Fibroblast of peridontal ligament (primary cell): ENCODE measurements at regions not wholly inside any gene's neighbourhood (a gene's known extent, or its start where the extent isn't known, plus 50 kb on each side); places are given as distances from the start of the nearest gene placed in this dataset.
"Not testable (repeated sequence)": the region's sequence is repeated elsewhere in the genome, so short reads cannot be mapped to it uniquely, and the experiment has no call there.

Experiments
- DNase-seq: peaks from one replicate; pipeline ENCODE4 v3.0.0-alpha.2; 2010; ENCODE audit errors: extremely low read depth

DNA sequence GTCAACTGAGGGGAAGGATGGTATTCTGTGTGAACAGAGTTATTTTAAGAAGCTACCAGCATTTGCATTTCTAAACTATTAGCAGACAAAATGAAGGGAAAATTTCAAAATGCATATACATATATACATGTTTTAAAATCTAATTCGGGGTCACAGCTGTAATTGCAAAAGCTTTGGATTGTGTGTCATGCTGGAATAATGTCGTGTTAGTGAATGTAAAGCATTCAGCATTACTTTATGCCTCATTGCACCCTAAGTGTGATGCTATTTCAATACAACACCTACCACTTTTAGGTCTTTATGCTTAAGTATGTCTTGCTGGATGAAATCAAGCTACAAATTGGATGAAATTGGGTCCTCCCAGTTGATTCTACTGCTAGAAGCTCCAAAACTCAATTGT, 687.6 kb upstream of the MEF2C start:
- no peak for DNase-seq

DNA sequence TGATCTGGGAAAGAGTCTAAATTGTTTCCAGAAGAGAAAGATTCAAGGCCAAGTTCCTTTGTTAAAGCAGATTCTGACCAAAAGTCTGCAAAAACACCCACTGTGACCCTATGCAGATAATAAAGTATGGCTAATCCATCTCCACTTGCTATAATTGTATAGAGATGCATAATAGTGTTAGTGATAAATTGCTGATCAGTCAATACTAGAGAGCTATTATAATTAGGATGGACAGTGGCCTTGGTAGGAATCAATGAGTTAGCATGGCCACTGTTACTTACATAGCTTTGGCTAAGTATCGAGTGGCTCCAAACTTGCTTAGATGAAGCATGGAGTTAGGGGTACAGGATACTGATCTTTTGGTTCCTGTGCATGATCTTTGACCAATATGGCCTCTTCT, 683.4 kb upstream of the MEF2C start:
- DNase-seq = no peak

DNA sequence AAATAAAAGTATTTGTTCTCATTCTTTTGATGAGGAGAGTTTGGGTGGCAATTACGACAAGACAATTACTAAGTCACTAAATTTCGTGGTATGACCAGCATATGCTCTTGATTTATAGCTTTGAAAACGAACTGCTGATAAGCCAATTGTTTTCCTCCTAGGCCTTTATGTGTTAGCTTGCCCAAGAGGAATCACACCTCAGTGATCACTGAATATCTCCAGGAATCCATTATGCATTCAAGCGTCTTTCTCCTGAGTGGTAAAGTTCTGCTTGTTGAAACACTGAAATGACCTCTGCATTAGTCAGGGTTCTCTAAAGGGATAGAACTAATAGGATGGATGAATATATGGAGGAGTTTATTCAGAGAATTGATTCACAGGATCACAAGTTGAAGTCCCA, 677.7 kb upstream of the MEF2C start:
- no peak for DNase-seq

DNA sequence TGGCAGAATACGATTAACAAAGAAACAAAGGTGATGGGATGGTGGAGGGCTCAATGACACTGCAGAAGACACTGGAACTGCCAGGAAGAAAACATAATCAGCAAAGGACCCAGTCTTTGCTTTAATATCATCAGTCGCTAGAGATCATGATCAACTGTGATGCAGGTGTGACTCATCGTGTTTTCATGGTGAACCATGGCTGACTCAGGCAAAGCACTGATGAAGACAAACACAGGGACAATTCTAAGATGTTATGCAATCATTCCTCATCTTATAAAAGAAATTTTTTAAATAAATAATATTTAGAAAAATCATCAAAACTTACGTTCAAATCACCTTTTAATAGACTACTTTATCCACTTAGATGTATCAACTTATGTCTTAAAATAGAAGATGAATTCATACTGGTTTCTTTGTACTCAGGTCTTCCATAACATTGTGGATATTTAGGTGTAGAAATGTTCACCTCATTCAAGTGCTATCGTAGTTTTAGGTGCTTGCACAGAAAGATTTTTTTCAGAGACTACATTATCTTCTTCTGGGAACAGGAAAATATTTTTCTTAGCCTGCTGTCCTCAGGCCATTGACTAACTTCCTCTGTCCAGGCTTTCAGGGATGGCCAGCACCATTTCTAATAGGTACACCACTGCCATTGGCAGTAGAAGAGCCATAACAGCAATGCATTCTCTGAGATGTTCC, 673.4 kb upstream of the MEF2C start:
- peak; percentile 73 for DNase-seq

DNA sequence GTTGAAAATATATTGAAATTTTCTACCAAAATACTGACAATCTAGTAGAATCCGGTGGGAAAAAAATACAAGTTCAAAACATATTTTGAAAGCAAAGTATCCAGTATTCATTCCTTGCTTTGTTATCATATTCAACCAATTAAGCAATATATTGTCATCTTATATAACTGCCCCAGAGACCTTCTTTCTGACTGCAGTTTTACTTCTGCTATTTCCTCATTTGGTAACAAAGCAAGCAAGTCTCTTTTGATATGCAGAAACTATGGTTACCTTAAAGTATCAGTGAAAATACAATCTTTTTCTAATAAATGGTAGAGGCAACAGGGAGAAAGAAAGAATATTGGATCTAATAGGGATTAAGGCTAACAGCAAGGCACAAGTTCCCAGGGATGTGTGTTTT, 663.7 kb upstream of the MEF2C start:
- DNase-seq = peak; percentile 20

DNA sequence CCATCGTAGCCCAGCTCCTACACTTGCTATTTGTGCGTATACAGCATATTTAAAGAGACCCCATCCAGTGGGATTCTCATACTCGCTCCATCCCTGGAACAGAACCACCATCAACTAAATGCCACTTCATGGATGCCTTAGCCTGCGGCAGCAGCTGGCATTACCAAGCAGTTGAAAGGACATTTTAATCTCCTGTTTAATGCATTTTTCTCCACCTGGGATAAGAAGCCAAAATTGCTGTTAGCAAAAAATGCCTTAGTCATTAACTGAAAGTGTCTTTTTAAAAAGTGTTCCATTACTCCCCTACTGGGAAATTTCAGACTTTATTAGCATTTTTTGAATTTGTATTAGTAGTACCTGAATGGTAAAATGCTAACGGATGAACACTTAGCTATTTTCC, 662.6 kb upstream of the MEF2C start:
- DNase-seq = no peak

DNA sequence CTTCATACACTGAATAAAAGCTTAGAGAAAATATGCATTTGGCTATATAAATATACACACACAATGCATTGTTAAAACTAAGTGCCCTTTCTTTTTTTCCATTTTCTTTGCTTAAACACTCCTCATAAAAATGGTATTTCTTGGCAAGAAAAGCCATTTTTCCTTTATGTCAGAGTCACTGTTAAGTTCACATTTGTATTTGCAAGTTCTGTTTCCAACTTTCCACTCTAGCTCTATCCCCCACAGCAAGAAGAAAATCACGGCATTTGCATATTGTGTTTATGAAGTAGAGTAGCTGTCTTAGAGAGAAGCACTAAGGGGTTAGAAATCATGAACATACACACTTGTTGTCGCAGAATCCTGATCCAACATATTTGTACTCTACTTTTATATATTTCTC, 662.1 kb upstream of the MEF2C start:
- DNase-seq = peak; percentile 14

DNA sequence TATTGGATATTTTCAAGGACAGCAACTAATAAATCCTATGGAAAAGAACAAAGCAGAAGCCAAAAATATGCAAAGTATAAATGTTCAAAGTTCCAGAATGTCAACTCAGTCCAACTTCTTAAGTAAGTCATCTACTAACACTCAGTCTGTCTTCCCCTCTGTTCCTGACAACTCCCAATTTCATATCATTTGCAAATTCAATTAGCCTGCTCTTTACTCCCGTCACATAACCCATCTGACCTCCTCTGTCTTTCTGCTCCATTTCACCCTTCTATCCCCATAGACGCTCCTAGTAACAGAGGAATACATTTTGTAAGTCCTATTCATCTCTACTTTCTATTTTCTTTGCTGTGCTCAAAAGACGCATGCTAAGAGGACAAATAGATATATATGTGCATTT, 659.8 kb upstream of the MEF2C start:
- DNase-seq = no peak

DNA sequence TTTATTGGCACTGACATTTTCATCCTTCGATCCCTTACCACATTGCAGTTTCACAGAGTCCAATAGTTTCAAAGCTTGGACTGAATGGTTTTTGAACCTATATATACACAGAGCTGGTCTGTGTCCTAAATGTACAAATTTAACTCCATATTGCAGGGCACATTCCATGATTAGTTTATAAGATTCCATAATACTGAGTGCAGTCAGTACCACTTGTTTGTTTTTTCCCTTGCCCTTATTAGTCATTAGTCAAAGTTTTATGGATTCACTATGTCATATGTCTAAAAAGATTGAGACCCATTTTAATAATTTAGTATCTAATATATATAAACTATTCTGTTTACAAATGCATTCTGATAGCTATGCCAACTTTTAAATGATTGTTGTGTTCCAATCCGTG, 654.8 kb upstream of the MEF2C start:
- DNase-seq = no peak

DNA sequence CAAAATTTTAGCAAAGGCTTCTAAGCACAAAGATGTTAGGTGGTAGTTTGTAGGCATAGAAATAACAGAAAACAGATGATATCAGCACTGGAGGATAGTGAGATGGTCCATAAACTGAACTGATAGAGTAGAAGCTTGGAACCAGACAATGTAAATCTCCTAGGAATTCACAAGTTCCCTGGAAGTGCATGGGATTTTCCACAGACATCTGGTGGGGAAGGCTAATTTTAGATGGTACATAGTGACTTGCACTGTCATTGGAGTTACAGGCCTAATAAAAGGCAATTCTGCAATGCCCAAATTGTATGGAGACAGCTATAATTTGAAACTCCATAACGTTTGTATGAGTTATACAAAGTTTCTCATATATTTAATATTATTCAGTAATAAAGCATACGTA, 653.0 kb upstream of the MEF2C start:
- no peak for DNase-seq

DNA sequence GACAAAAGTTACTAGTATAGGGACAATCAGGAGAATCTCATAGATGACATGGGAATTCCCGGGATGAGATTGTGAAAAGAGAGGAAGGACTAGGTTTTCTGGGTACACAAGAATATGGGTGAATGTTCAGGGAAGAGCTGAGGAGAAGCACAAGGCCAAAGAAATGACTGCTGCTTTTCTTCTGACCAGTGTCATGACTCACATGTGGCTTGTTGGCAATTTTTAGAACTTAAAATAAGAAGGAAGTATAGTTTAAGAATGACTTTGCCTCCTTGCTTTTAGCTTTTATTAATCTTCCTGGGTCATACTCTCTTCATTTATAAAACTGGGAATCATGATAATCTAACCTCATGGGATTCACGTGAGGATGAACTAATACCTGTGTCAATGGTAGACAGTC, 652.4 kb upstream of the MEF2C start:
- DNase-seq = peak; percentile 23

DNA sequence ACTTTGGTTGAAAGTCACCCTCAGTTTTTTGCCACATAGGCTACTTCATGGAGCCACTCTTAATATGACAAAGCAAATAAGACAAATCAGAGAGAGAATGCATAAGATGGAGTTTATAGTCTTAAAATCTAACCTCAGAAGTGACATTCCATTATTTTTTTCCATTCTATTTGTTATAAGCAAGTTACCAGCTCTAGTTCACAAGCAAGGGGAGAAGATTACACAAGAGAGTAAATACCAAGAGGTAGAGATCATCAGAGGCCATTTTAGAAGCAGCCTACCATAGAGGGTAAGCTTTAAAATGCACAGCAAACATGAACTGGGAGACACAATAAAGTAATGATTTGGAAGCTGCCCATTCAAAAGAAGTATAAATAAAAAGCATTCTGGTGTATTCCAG, 651.3 kb upstream of the MEF2C start:
- DNase-seq = peak; percentile 58

DNA sequence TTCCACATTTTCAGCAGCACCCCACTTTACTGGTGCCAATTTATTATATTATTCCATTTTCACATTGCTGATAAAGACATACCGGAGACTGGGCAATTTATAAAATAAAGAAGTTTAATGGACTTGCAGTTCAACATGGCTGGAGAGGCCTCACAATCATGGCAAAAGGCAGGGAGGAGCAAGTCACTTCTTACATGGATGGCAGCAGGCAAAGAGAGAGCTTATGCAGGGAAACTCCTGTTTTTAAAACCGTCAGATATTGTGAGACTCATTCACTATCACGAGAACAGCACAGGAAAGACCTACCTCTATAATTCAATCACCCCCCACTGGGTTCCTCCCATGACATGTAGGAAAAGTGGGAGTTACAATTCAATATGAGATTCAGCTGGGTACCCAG, 641.8 kb upstream of the MEF2C start:
- DNase-seq = no peak

DNA sequence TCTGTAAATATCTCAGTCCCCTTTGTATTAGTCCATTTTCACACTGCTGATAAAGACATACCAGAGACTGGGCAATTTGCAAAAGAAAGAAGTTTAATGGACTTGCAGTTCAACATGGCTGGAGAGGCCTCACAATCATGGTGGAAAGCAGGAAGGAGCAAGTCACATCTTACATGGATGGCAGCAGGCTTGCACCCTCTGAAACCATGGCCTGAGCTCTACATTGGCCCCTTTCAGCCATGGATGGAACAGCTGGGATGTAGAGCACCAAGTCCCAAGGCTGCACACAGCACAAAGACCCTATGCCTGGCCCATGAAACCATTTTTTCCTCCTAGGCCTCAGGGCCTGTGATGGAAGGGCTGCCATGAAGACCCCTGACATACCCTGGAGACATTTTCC, 640.9 kb upstream of the MEF2C start:
- not testable (repeated sequence) for DNase-seq

DNA sequence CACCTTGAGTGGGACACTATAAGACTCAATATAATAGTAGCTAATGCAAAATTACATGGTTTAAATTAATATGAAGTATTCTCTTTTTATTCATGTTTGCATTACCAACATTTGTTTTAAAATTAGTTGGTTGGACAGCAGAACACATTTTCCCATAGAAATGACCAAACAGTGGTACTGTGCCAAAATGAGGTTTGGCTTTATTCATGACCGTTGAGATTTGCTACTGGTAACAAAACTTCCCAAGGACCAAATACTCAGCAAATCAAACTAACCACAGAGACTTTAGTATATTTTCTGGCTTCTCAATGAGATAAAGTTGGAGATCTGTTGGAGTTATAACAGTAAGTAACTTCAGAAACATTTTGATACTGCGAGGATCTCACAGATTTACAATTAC, 637.8 kb upstream of the MEF2C start:
- DNase-seq = peak; percentile 76

DNA sequence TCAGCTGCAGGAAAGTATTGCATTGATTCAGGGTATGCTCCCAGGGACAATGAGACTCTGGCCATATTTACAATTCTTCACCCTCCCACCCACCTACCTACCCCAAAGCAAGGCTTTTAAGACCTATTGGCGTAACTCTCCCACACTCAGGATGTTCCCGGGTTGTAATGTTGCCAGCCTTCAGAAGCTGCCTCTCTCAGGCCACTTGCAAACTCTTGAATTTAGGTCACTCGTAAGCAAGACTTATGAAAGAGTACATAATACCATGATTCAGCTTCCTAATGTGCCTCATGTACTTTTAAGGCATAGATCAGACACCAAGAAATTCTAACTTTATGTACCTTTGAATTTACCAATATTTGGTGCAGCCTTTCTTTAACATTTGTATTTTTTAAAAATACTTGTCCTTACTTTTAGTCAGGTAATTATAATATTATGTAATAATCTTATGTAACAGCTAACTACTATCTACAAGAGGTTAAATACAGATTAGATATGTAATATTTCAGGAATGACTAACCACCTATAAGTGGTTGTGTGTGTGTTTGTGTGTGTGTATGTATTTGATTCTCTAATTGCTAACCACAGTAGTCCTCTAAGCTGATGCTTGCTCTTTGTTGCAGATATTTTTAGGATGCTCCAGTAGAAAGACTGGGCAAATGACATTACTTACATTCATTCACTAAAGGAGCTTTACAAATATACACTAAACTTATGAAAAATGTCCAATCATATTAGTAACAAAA, 630.5 kb upstream of the MEF2C start:
- DNase-seq = no peak

DNA sequence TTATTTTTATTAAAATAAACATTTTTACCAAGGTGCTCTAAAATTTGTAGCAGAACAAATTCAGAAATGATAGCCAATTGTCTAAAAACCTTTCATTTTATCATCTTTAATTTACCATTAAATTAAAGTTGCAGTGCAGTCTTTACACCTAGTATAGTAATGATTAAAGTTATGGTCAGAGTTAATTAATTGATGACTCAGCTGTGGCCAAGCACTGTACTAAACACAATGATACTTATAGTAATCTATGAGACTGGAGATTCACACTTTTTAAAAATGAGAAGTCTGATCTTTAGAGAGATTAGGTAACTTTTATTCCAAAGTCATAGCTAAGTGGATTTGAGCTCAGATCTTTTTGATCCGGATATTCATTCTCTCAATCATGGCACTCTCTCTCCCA, 621.1 kb upstream of the MEF2C start:
- DNase-seq = no peak

DNA sequence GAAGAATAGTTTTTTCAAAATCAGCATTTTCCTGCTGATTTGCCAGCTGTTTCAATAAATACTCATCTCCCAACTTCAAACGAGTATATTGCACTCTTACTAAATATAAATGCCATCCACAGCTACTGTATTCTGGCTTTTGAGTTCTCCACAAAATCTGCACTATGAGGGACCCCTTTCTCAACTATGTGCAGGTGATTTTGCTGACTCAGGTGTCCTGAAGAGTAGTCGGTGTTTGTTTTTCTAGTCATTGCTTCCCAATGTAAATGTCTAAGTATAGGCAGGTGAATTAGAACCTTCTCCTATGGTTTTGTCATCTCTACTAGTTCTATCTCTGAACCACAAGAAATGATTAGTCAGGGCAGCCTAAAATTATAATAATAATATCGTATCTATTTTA, 616.8 kb upstream of the MEF2C start:
- no peak for DNase-seq

DNA sequence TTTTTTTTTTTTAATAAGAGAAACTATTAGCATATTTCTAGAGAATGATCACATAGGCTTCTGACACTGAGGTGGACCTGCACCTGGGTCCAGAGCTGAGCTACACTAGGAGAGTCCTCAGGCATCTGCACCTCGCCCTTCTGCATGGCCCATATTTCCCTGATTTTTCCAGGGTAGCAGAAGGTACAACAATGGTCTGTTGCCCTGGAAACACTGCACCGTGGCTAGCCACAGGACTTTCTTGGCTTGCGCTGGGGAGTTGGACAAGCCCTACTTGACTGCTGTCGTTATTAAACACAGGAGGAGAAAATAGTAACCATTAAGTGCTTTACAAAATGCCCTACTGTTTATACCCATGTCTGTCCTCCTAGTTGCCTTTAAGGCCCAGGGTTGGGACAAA, 615.7 kb upstream of the MEF2C start:
- DNase-seq = no peak

DNA sequence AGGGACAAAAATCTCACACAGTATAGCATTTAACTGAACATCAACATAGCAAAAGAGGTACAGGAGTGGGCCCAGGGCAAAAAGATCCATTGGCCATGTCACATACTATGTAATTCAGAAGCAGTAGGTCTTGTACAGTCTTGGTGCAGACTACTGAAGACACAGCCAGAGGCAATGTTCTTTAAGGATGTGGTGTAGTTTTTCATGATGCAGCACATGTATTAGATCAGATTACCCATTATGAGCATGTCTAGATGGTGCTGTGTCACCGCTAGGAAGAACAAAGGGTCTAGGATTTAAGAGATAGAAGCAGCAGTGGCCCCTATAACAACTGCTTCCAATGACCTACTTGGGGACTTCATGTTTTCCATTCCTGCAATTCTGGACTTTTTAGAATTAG, 610.4 kb upstream of the MEF2C start:
- DNase-seq = no peak

DNA sequence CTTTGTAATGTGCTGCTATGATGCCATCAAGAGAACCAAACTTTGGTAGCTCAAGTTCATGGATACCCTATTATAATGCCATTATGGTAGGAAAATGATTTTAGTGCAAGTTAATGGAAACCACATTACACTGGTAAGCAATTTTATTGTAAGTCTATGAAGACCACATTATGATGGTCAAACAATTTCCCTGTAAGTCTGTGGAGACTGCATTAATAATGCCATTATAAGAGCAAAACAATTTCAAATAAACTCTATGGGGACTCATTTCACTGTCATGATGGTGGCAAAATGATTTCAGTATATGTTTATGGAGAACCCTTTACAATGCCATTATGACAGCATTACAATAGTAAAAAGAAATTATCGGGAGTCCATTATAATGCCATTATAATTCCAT, 602.0 kb upstream of the MEF2C start:
- DNase-seq = no peak

DNA sequence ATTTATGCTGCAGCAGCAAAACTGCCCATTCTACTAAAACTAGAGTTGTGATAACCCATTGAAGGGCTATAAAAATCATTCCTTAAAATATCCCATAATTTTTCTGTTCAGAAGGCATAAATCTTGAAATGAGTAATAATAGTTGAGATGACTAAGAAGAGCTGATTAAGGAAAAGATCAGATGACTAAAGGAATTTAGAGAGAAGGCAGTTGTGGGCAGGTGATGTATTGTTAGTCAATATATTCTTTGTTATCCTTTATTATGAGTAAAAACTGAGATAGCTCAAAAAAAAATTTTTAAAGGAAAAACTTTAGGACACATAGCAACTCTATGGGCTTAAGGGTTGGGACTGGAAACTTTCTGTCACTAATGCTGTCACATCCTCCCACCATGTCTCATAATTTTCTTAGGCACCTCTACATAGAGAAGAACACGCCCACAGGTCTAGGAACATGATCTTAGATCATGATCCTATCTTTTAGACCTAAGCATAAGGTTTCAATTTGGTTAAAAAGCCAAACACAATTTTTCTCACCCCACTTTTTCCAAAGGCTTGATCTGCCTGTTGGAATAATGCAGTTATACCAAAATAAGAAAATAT, 597.5 kb upstream of the MEF2C start:
- no peak for DNase-seq

DNA sequence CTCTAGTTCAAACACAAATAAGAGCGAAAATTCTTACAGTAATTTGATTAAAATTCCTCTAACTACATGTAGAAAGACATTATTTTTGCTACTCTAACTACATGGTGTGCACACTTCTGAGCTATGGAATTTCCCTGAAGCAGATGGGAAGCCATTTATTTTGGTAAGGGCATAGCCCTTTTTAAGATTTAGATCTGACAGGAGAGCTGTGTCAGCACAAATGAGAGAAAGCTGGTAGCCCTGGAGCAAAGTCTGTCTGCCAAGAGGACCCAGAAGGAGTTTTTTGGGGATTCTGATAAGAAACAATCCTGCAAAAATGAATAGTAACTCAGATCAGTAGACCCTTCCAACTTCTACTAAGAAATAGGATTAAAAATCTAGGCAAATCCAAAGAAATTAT, 595.9 kb upstream of the MEF2C start:
- no peak for DNase-seq
